HEK293 (cell line): ENCODE measurements at regions not wholly inside any gene's neighbourhood (a gene's known extent, or its start where the extent isn't known, plus 50 kb on each side); places are given as distances from the start of the nearest gene placed in this dataset.

ENCODE experiments used
- CTCF ChIA-PET: fragments of 350-600 bp; formaldehyde crosslinking; extraction: SDS; loops from one replicate; lab custom pipeline; 2021; ENCODE audit warnings: antibody characterized with exemption; lab: Yijun Ruan, JAX
- POLR2A ChIA-PET: fragments of 300-600 bp; formaldehyde crosslinking; extraction: SDS; loops from one replicate; lab custom pipeline; 2020; ENCODE audit warnings: antibody characterized with exemption, inconsistent platforms; lab: Yijun Ruan, JAX
- H3K27ac ChIP-seq: fragments of 200-500 bp; sonication (Bioruptor generic); 2 replicates; pipeline ENCODE4 v1.5.1; 2014; ENCODE audit warnings: low read depth, low read length, control low read depth, inconsistent platforms; ENCODE audit errors: extremely low read depth
- H3K36me3 ChIP-seq, 2 experiments: fragments of 200-500 bp in 1 of 2; sonication (Bioruptor generic) in 1 of 2; 1 replicate in 1 of 2; 2 replicates in 1 of 2; pipeline ENCODE4 v1.5.1; 2014 to 2017; ENCODE audit warnings: inconsistent platforms in 2 of 2, low read length in 2 of 2; ENCODE audit not compliant: control insufficient read depth in 2 of 2, insufficient read depth in 1 of 2
- H3K4me1 ChIP-seq: fragments of 200-500 bp; sonication (Bioruptor generic); 2 replicates; pipeline ENCODE4 v1.5.1; 2014; ENCODE audit warnings: mild to moderate bottlenecking, low read length, inconsistent platforms; ENCODE audit not compliant: control insufficient read depth, insufficient read depth
- H3K4me3 ChIP-seq: 2 replicates; pipeline ENCODE4 v1.5.1; 2011; ENCODE audit warnings: low read depth, mild to moderate bottlenecking, control low read depth, low read length, moderate library complexity
- H3K9me3 ChIP-seq: fragments of 200-500 bp; sonication (Bioruptor generic); 2 replicates; pipeline ENCODE4 v1.5.1; 2014; ENCODE audit warnings: low read depth, low read length, inconsistent platforms; ENCODE audit not compliant: control insufficient read depth, insufficient read depth
- BCL11A ChIP-seq: fragments of 450-650 bp; formaldehyde crosslinking; IDR thresholded peaks from 2 replicates; pipeline ENCODE4 v1.5.1; 2016; ENCODE audit warnings: low read depth, missing biosample characterization, missing genetic modification characterization
- ELK4 ChIP-seq: IDR thresholded peaks from 2 replicates; pipeline ENCODE4 v1.6.1; 2011; ENCODE audit warnings: mild to moderate bottlenecking, low read depth, low read length, borderline replicate concordance
- KLF1 ChIP-seq: fragments of 450-650 bp; formaldehyde crosslinking; IDR thresholded peaks from 2 replicates; pipeline ENCODE4 v1.5.1; 2016; ENCODE audit warnings: missing biosample characterization, missing genetic modification characterization
- KLF16 ChIP-seq: fragments of 450-650 bp; formaldehyde crosslinking; IDR thresholded peaks from 2 replicates; pipeline ENCODE4 v1.5.1; 2017; ENCODE audit warnings: missing biosample characterization, missing genetic modification characterization
- YY2 ChIP-seq: fragments of 450-650 bp; formaldehyde crosslinking; IDR thresholded peaks from 2 replicates; pipeline ENCODE4 v1.5.1; 2016; ENCODE audit warnings: missing biosample characterization, missing genetic modification characterization
- ZBTB10 ChIP-seq: fragments of 450-650 bp; formaldehyde crosslinking; IDR thresholded peaks from 2 replicates; pipeline ENCODE4 v1.5.1; 2016; ENCODE audit warnings: missing biosample characterization, missing genetic modification characterization
- ZBTB11 ChIP-seq: fragments of 450-650 bp; formaldehyde crosslinking; conservative IDR thresholded peaks from 2 replicates; pipeline ENCODE4 v1.5.1; 2016; ENCODE audit warnings: low read depth, missing biosample characterization, missing genetic modification characterization
- ZBTB7A ChIP-seq: fragments of 450-650 bp; formaldehyde crosslinking; IDR thresholded peaks from 2 replicates; pipeline ENCODE4 v1.5.1; 2016; ENCODE audit warnings: low read depth, missing biosample characterization, missing genetic modification characterization
- ZEB2 ChIP-seq: fragments of 450-650 bp; formaldehyde crosslinking; IDR thresholded peaks from 2 replicates; pipeline ENCODE4 v1.5.1; 2016; ENCODE audit warnings: missing biosample characterization, missing genetic modification characterization
- ZNF26 ChIP-seq: fragments of 450-650 bp; formaldehyde crosslinking; IDR thresholded peaks from 2 replicates; pipeline ENCODE4 v1.5.1; 2016; ENCODE audit warnings: missing biosample characterization, missing genetic modification characterization
- ZNF544 ChIP-seq: fragments of 450-650 bp; formaldehyde crosslinking; IDR thresholded peaks from 2 replicates; pipeline ENCODE4 v1.5.0; 2017; ENCODE audit warnings: missing biosample characterization, missing genetic modification characterization
- ZNF621 ChIP-seq: fragments of 450-650 bp; formaldehyde crosslinking; IDR thresholded peaks from 2 replicates; pipeline ENCODE4 v1.5.1; 2017; ENCODE audit warnings: missing biosample characterization, missing genetic modification characterization
- ZNF626 ChIP-seq: fragments of 450-650 bp; sonication (Bioruptor Pico); formaldehyde crosslinking; IDR thresholded peaks from 2 replicates; pipeline ENCODE4 v1.5.1; 2018; ENCODE audit warnings: missing biosample characterization, missing genetic modification characterization, inconsistent platforms
- ZNF645 ChIP-seq: fragments of 450-650 bp; formaldehyde crosslinking; IDR thresholded peaks from 2 replicates; pipeline ENCODE4; 2016; ENCODE audit warnings: missing biosample characterization, missing genetic modification characterization
- ZNF658 ChIP-seq: fragments of 450-650 bp; formaldehyde crosslinking; IDR thresholded peaks from 2 replicates; pipeline ENCODE4; 2016; ENCODE audit warnings: missing biosample characterization, missing genetic modification characterization
- ZNF692 ChIP-seq: fragments of 450-650 bp; formaldehyde crosslinking; IDR thresholded peaks from 2 replicates; pipeline ENCODE4 v1.5.1; 2016; ENCODE audit warnings: missing biosample characterization, missing genetic modification characterization
- ZNF701 ChIP-seq: fragments of 450-650 bp; formaldehyde crosslinking; IDR thresholded peaks from 2 replicates; pipeline ENCODE4 v1.5.1; 2016; ENCODE audit warnings: missing biosample characterization, missing genetic modification characterization
- TF ChIP-seq, protein P1 (sequence below): fragments of 450-650 bp; formaldehyde crosslinking; IDR thresholded peaks from 2 replicates; pipeline ENCODE4 v1.5.1; 2016; ENCODE audit warnings: missing biosample characterization, missing genetic modification characterization

DNA sequence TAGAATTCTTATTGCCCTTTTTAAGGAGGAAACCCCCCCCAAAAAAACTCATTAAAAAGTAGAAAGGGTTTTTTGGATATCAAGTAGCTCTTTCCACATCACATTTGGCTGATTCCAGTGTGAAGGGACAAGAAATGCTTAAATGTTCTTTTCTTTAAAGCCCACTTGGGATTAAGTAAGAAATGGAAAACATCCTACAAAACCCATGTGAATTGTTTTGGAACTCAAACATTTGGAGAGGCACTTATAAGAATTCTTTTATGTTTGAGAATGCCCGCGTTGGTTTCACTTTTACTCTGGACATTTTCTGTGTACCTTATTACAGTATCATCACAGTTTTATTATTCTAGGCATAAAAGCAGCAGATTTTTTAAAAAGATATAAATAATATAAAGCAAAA is 301.1 kb upstream of the ACTBL2 start:
- Histone ChIP-seq H3K36me3 (no peaks in the 10 kb centered on the region), H3K4me3 (no peak overlapping the region), H3K27ac (no peak overlapping the region), H3K9me3 (no peaks in the 10 kb centered on the region), H3K4me1 (peaks cover 3% of the 10 kb centered on the region; the same call in 1 of the 2 replicates)
- CTCF ChIA-PET: no interaction called here
- POLR2A ChIA-PET: no interaction called here
- TF ChIP-seq, protein P1, sequence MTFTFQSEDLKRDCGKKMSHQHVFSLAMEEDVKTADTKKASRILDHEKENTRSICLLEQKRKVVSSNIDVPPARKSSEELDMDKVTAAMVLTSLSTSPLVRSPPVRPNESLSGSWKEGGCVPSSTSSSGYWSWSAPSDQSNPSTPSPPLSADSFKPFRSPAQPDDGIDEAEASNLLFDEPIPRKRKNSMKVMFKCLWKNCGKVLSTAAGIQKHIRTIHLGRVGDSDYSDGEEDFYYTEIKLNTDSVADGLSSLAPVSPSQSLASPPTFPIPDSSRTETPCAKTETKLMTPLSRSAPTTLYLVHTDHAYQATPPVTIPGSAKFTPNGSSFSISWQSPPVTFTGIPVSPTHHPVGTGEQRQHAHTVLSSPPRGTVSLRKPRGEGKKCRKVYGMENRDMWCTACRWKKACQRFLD (tag by site-specific recombination): no peak

GRCh38 chr5:57780961-57781325 is 298.3 kb upstream of the ACTBL2 start:
- CTCF ChIA-PET: interaction anchor here (0.6 to 6.0 kb wide), 5 partner anchors 40 to 680 kb away, joined by 3 to 62 read pairs (median 5); no protein-coding TSS in a partner anchor
- no peaks in the 10 kb centered on the region for H3K36me3 ChIP-seq
- TF ChIP-seq KLF16 (tag by site-specific recombination) (no peak), YY2 (tag by site-specific recombination) (no peak), ZBTB10 (no peak), ZNF645 (tag by site-specific recombination) (no peak), ZNF544 (tag by site-specific recombination) (no peak), ZNF692 (tag by site-specific recombination) (no peak), ZNF26 (tag by site-specific recombination) (no peak), ZNF658 (tag by site-specific recombination) (no peak), ZNF621 (no peak), ZNF626 (tag by site-specific recombination) (no peak), BCL11A (tag by site-specific recombination) (no peak), ZBTB7A (no peak)
- no peak overlapping the region for H3K4me3 ChIP-seq
- no peak overlapping the region for H3K27ac ChIP-seq
- H3K4me1 ChIP-seq: peaks cover 23% of the 10 kb centered on the region
- POLR2A ChIA-PET: no interaction called here
- H3K9me3 ChIP-seq: no peaks in the 10 kb centered on the region

DNA sequence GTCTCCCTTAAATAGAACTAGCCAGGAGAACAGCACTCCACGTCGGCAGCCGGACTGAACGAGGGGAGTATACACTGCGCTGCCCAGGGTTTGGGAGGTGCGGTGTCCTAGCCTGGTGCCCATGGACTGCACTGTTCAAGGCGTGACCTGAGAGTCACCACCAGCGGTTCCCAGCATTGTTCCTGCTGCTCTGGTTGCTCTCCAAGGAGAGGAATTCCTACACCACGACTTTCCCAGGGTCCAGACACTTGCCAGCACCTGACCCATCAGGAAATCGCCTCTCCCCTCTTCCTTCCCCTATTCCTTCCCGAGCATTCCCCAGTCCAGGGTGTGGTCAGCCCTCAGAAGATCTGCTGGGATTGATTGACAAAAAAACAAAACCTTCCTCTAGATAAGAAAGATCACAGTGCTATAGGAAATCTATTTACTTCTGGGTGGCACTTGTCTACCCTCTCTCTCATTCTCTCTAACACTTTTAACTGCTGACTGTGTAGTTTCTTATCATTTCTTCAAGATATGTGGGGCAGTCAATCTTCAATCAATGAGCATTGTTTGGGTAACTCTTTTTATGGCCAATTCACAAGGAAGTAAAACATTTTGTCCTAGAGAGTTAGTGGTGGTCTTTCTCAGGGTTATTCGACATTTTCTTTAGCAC is 297.8 kb upstream of the ACTBL2 start:
- H3K9me3 ChIP-seq: no peaks in the 10 kb centered on the region
- ChIA-PET CTCF (interaction anchor here (0.6 to 6.0 kb wide), 10 partner anchors 9 to 682 kb away, joined by 3 to 67 read pairs (median 6); partner anchors contain the start of gene PLK2), POLR2A (no interaction called here)
- TF ChIP-seq ZEB2 (tag by site-specific recombination): no peak
- TF ChIP-seq KLF1 (tag by site-specific recombination): no peak
- TF ChIP-seq ELK4: no peak
- TF ChIP-seq ZNF701 (tag by site-specific recombination): no peak
- no peak for TF ChIP-seq ZBTB11 (tag by site-specific recombination)

More for the DNA sequence above, 297.8 kb upstream of the ACTBL2 start:
- H3K27ac ChIP-seq: peak overlapping the region; percentile 2; the same call in 1 of the 2 replicates
- peaks cover 24% of the 10 kb centered on the region for H3K4me1 ChIP-seq
- H3K36me3 ChIP-seq: no peaks in the 10 kb centered on the region
- no peak overlapping the region for H3K4me3 ChIP-seq
